AG10803 (cell line): ENCODE measurements at regions not wholly inside any gene's neighbourhood (a gene's known extent, or its start where the extent isn't known, plus 50 kb on each side); places are given as distances from the start of the nearest gene placed in this dataset.
"Not testable (repeated sequence)": the region's sequence is repeated elsewhere in the genome, so short reads cannot be mapped to it uniquely, and the experiment has no call there.

Experiments
- DNase-seq: peaks from one replicate; pipeline ENCODE4 v3.0.0; 2010; ENCODE audit warnings: low read depth
- H3K4me3 ChIP-seq: 2 replicates; pipeline ENCODE4 v1.5.1; 2011; ENCODE audit warnings: mild to moderate bottlenecking, low read length, control low read depth
- CTCF ChIP-seq: conservative IDR thresholded peaks from 2 replicates; pipeline ENCODE4 v1.5.1; 2011; ENCODE audit warnings: mild to moderate bottlenecking, low read length, control low read depth, inconsistent platforms

DNA sequence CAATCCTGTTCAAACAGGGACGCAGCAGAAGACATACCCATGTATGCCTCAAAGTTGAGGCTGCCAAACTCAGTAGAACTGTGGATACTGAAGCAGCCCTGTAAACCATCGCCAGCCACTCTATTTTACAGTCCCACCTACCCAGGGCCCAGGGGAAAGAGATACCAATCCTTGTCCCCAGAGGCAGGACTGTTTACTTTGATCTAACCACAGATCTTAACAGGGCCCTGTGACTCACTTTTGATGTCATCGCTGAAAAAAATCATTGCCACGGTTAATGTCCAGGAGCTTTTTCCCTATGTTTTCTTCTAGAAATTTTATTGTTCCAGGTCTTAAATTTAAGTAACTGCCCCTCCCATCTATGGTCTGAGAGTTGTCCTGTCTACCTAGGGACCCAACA is 538.4 kb upstream of the NCAM2 start:
- no peak for DNase-seq
- TF ChIP-seq CTCF: no peak
- no peak overlapping the region for H3K4me3 ChIP-seq

- no peak for DNase-seq
- no peak for TF ChIP-seq CTCF
- H3K4me3 ChIP-seq: no peak overlapping the region
Observed at GRCh38 chr21:20463362-20463761, 534.8 kb upstream of the NCAM2 start.

DNA sequence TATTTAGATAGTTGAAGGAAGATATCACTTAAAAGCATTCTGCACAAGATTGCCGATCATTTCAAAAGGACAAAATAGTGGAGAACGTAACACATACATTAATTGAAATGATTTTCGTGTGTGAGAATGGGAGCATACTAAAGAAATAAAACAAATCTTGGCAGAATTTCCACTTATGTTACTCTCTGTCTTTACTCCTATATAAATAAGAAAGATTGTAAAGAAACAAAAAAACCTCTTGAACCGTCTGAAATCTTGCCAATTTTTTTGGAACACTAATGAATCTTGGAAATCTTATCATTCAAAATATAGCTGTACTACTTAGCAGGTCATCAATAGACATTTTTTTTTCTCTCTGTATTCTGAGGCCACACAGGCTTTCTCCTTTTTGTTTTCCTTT is 528.8 kb upstream of the NCAM2 start:
- DNase-seq: no peak
- H3K4me3 ChIP-seq: no peak overlapping the region
- no peak for TF ChIP-seq CTCF

DNA sequence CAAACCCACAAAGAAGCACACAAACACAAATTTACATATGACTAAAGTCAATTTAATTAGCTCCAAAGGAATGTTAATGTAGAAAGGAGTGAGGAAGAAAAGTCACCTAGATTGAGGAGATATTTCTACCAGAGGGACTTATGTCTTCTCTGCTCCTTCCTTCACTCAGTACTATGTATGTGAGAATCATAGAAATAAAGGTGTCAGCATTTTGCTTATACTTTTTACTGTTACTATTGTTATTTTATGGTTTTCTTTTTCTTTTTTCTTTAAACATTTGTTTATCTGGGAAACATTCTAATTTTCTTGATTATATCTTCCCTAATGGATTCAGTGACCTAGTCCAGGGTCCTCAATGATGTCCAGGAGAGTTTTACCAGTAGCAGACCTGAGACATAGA is 511.9 kb upstream of the NCAM2 start:
- no peak overlapping the region for H3K4me3 ChIP-seq
- TF ChIP-seq CTCF: no peak
- no peak for DNase-seq

GRCh38 chr21:20502915-20503314 is 495.3 kb upstream of the NCAM2 start:
- not testable (repeated sequence) for DNase-seq, H3K4me3 ChIP-seq

GRCh38 chr21:20507783-20508182 is 490.4 kb upstream of the NCAM2 start:
- TF ChIP-seq CTCF: no peak
- DNase-seq: no peak
- no peak overlapping the region for H3K4me3 ChIP-seq

DNA sequence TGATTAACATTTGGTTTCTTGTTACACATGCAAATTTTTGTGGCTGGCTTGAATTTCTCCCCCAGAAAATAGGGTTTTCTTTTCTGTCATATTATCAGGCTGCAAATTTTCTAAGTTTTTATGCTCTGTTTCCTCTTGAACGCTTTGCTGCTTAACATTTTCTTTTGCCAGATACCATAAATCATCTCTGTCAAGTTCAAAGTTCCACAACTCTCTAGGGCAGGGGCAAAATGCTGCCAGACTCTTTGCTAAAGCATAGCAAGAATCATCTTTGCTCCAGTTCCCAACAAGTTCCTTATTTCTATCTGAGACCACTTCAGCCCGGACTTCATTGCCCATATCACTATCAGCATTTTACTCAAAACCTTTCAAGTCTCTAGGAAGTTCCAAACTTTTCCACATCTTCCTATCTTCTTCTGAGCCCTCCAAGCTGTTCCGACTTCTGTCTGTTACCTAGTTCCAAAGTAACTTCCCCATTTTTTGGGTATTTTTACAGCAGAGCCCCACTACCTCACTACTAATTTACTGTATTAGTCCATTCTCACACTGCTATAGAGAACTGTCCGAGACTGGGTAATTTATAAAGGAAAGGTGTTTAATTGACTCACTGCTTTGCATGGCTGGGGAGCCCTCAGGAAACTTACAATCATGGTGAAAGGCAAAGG is 486.9 kb upstream of the NCAM2 start:
- H3K4me3 ChIP-seq: no peak overlapping the region
- TF ChIP-seq CTCF: no peak
- no peak for DNase-seq

GRCh38 chr21:20515446-20515845 is 482.8 kb upstream of the NCAM2 start:
- H3K4me3 ChIP-seq: no peak overlapping the region
- no peak for DNase-seq
- TF ChIP-seq CTCF: no peak
